ENCODE measurements at regions not wholly inside any gene's neighbourhood (a gene's known extent, or its start where the extent isn't known, plus 50 kb on each side); places are given as distances from the start of the nearest gene placed in this dataset.
"Not testable (repeated sequence)": the region's sequence is repeated elsewhere in the genome, so short reads cannot be mapped to it uniquely, and the experiment has no call there.

- no peak overlapping the region for H3K4ac ChIP-seq (ENCODE audit: low read depth, low read length)
- H2BK120ac ChIP-seq (ENCODE audit: low read depth, low read length) = no peak overlapping the region
- no peak overlapping the region for H3K4me3 ChIP-seq (ENCODE audit: insufficient read depth, low read depth, low read length)
- no peak overlapping the region for H3K14ac ChIP-seq (replicated peaks; ENCODE audit: low read depth, low read length)
- POLR2A ChIA-PET (ENCODE audit: unreplicated experiment) = no interaction called here
- H2BK15ac ChIP-seq (ENCODE audit: low read depth, low read length) = no peak overlapping the region
- CTCF ChIA-PET = interaction anchor here (0.5 kb wide), 1 partner anchor 952 kb away, joined by 5 read pairs; no protein-coding TSS in a partner anchor
- H3K56ac ChIP-seq (ENCODE audit: extremely low read depth, insufficient read depth, low read length) = no peak overlapping the region
- dilution Hi-C loops (cut with HindIII; ENCODE audit: low sequenced_read_pairs, unreplicated experiment) (no loop called here), intact Hi-C loops (cut with micrococcal nuclease) (no loop called here), in situ Hi-C loops (cut with MboI; ENCODE audit: low sequenced_read_pairs) (no loop called here)
- no peak overlapping the region for H2AK9ac ChIP-seq (replicated peaks; ENCODE audit: low read depth, low read length, poor library complexity)
- H3K23ac ChIP-seq (ENCODE audit: low read depth, low read length) = no peak overlapping the region
- no peak overlapping the region for H3K4me2 ChIP-seq (ENCODE audit: low read depth, low read length)
- H3K18ac ChIP-seq (ENCODE audit: low read depth, low read length) = no peak overlapping the region
- no peak overlapping the region for H4K8ac ChIP-seq (ENCODE audit: low read depth in 2 of 2, low read length in 2 of 2)
- no peaks in the 10 kb centered on the region for H3K36me3 ChIP-seq (ENCODE audit: control insufficient read depth, insufficient read depth, low read length)
- DNase-seq = peak; percentile 2
- H4K91ac ChIP-seq (ENCODE audit: insufficient read depth, low read depth, low read length) = no peak overlapping the region
- BruUV-seq (replicated peaks) = no TSS peak
- H3K79me1 ChIP-seq (ENCODE audit: low read depth in 1 of 2, low read length in 2 of 2) = no peaks in the 10 kb centered on the region
- no peak overlapping the region for H2AFZ ChIP-seq (replicated peaks; ENCODE audit: low read length, poor library complexity)
- TF ChIP-seq CEBPB (IDR thresholded peaks at IDR 0.05; ENCODE audit: low read depth, low read length) (peak; percentile 58), USF2 (IDR thresholded peaks at IDR 0.05; ENCODE audit: low read depth, low read length) (no peak), CHD1 (IDR thresholded peaks at IDR 0.05; ENCODE audit: low read depth, low read length) (no peak)
- H2AK5ac ChIP-seq (ENCODE audit: low read depth, low read length) = no peak overlapping the region
- H2BK5ac ChIP-seq (ENCODE audit: low read depth, low read length, poor library complexity, severe bottlenecking) = no peak overlapping the region
- H2BK20ac ChIP-seq (ENCODE audit: low read depth, low read length) = no peak overlapping the region
- peaks cover 4% of the 10 kb centered on the region for H3K9me3 ChIP-seq (ENCODE audit: control insufficient read depth, insufficient read depth, low read length)
- H3K4me1 ChIP-seq (ENCODE audit: control insufficient read depth, insufficient read depth, low read length) = no peaks in the 10 kb centered on the region
- no peaks in the 10 kb centered on the region for H4K20me1 ChIP-seq (ENCODE audit: insufficient read depth, low read length)
- no peaks in the 10 kb centered on the region for H3K9me1 ChIP-seq (ENCODE audit: insufficient read depth, low read length)
- no peak overlapping the region for H3K9ac ChIP-seq (ENCODE audit: low read depth, low read length)
- no peaks in the 10 kb centered on the region for H3K27me3 ChIP-seq (ENCODE audit: control insufficient read depth, insufficient read depth, low read length)
- no peak for ATAC-seq (ENCODE audit: low read depth)
- H3K27ac ChIP-seq (ENCODE audit: insufficient read depth, low read length) = no peak overlapping the region
- H4K5ac ChIP-seq (ENCODE audit: low read depth, low read length) = no peak overlapping the region
Observed at GRCh38 chr12:78376257-78376656, 488.3 kb upstream of the SYT1 start.

- H3K23ac ChIP-seq (ENCODE audit: low read depth, low read length); H3K4me3 ChIP-seq (ENCODE audit: insufficient read depth, low read depth, low read length); ATAC-seq (ENCODE audit: low read depth); H2AFZ ChIP-seq (replicated peaks; ENCODE audit: low read length, poor library complexity); H3K56ac ChIP-seq (ENCODE audit: extremely low read depth, insufficient read depth, low read length); H3K27ac ChIP-seq (ENCODE audit: insufficient read depth, low read length); H3K4me2 ChIP-seq (ENCODE audit: low read depth, low read length); H4K5ac ChIP-seq (ENCODE audit: low read depth, low read length); H3K9me1 ChIP-seq (ENCODE audit: insufficient read depth, low read length); H3K4me1 ChIP-seq (ENCODE audit: control insufficient read depth, insufficient read depth, low read length); H4K8ac ChIP-seq (ENCODE audit: low read depth in 2 of 2, low read length in 2 of 2); in situ Hi-C loops (cut with MboI; ENCODE audit: low sequenced_read_pairs); H3K79me1 ChIP-seq (ENCODE audit: low read depth in 1 of 2, low read length in 2 of 2); H2AK9ac ChIP-seq (replicated peaks; ENCODE audit: low read depth, low read length, poor library complexity); H2BK120ac ChIP-seq (ENCODE audit: low read depth, low read length); H3K9me3 ChIP-seq (ENCODE audit: control insufficient read depth, insufficient read depth, low read length); H3K27me3 ChIP-seq (ENCODE audit: control insufficient read depth, insufficient read depth, low read length); H3K14ac ChIP-seq (replicated peaks; ENCODE audit: low read depth, low read length); CTCF ChIA-PET; H2BK5ac ChIP-seq (ENCODE audit: low read depth, low read length, poor library complexity, severe bottlenecking); BruUV-seq (replicated peaks); dilution Hi-C loops (cut with HindIII; ENCODE audit: low sequenced_read_pairs, unreplicated experiment); DNase-seq; H2AK5ac ChIP-seq (ENCODE audit: low read depth, low read length); H4K20me1 ChIP-seq (ENCODE audit: insufficient read depth, low read length); H2BK20ac ChIP-seq (ENCODE audit: low read depth, low read length); H3K9ac ChIP-seq (ENCODE audit: low read depth, low read length); H3K18ac ChIP-seq (ENCODE audit: low read depth, low read length); H2BK15ac ChIP-seq (ENCODE audit: low read depth, low read length); POLR2A ChIA-PET (ENCODE audit: unreplicated experiment); H4K91ac ChIP-seq (ENCODE audit: insufficient read depth, low read depth, low read length); H3K36me3 ChIP-seq (ENCODE audit: control insufficient read depth, insufficient read depth, low read length); intact Hi-C loops (cut with micrococcal nuclease); H3K4ac ChIP-seq (ENCODE audit: low read depth, low read length): not testable (repeated sequence)
- no CpG with 5 or more reads among the region's 2 CpGs for WGBS, 2 experiments (ENCODE audit: extremely low coverage in 2 of 2, insufficient read length in 1 of 2)
Observed at GRCh38 chr12:78379065-78379464, 485.5 kb upstream of the SYT1 start.
